ENCODE measurements at regions not wholly inside any gene's neighbourhood (a gene's known extent, or its start where the extent isn't known, plus 50 kb on each side); places are given as distances from the start of the nearest gene placed in this dataset.

GRCh38 chr18:65215865-65216466, 534.8 kb upstream of the CDH7 start:
- no peak for TF ChIP-seq CTCF (IDR thresholded peaks at IDR 0.05)
- TF ChIP-seq POLR2A (IDR thresholded peaks at IDR 0.05): no peak
